ENCODE measurements at regions not wholly inside any gene's neighbourhood (a gene's known extent, or its start where the extent isn't known, plus 50 kb on each side); places are given as distances from the start of the nearest gene placed in this dataset.
"Not testable (repeated sequence)": the region's sequence is repeated elsewhere in the genome, so short reads cannot be mapped to it uniquely, and the experiment has no call there.

DNA sequence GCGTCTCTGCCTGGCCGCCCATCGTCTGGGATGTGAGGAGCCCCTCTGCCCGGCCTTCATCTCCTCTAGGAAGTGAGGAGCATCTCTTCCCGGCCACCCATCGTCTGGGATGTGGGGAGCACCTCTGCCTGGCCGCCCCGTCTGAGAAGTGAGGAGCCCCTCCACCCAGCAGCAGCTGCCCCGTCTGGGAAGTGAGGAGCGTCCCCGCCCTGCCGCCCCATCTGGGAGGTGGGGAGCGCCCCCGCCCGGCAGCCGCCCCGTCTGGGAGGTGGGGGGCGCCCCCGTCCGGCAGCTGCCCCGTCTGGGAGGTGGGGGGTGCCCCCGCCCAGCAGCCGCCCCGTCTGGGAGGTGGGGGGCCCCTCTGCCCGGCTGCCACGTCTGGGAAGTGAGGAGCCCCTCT, 153.7 kb upstream of the MYRIP start:
- DNase-seq (ENCODE audit: low spot score): not testable (repeated sequence)

DNA sequence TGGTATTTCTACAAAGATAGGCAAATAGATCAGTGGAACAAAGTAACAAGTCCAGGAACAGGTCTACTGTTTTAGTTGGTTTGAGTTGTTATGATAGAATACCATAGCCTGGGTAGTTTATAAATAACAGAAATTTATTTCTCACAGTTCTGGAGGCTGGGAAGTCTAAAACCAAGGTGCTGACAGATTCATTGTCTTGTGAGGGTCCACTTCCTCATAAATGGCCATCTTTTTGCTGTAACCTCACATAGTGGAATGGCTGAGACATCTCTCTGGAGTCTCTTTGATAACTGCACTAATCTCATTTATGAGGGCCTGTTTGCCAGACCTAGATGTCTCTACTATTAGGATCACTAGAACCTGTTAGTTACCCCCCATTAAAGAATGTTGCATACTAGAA, 152.3 kb upstream of the MYRIP start:
- no peak for DNase-seq (ENCODE audit: low spot score)

DNA sequence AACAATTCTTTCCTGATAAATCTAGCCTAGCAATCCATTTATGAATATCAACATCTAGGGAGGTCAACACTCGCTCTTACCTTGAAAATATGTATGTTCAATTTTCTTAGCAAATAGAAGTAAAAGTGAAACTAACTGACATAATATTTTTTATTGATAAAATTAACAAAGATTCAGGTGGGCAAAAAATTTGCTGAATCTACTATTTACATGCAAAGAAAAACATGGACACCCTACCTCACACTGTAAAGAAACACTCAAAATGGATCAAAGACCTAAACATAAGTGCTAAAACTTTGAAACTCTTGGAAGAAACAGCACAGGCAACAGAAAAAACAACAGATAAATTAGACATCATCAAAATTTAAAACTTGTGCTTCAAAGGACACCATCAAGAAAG, 151.6 kb upstream of the MYRIP start:
- no peak for DNase-seq (ENCODE audit: low spot score)

DNA sequence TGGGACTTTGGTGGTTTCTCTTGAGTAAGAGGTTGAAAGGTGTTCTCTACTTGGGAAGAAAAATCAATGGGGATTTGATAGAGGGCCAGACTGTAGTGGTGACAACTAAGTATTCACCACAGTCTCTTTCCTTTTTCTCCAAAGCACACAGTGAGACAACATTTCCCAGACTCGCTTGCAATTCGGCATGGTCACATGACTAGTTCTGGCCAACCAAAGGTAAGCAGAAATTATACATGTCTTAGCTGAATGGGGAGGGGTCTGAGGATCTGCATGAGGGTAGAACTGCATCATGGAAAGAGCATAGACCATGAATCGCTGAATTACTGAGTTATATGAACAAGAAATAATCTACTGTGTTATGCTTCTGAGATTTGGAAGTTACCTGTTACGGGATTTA, 144.5 kb upstream of the MYRIP start:
- DNase-seq (ENCODE audit: low spot score): no peak

DNA sequence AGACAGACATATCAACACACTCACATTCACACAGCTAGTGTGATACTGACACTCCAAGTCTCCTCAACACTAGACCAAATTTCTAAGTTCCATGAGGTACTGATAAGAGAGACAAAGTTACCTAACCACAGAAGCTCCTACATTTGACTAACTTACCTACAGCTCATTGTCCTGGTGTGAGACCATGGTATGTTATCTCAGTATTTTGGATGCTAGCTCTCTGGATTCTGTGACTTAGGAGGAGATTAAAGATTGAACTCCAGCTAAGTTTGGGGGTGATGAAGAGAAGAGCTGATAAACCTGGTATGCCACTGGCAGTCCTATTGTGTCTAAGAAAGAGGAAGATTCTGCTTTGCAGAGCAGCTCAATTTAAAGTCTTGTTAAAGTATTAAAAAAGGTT, 144.0 kb upstream of the MYRIP start:
- DNase-seq (ENCODE audit: low spot score): no peak

DNA sequence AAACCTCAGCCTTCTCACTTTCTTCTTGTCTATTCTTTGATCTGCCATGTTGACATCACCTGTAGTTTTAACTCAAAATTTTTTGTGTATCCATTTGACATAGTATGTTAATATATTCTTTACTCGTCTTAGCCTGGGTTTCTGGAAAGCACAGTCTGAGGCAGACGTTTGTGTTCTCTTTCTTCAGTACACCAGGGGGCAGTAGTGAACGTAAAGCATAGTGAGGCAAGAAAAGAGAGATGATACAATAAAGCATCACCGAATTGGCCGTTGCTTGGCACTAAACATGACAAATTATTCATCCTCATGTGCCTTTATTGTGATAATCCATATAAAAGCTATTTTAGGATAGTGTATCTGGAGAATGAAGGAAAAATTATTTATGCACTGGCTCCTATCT, 141.0 kb upstream of the MYRIP start:
- no peak for DNase-seq (ENCODE audit: low spot score)

DNA sequence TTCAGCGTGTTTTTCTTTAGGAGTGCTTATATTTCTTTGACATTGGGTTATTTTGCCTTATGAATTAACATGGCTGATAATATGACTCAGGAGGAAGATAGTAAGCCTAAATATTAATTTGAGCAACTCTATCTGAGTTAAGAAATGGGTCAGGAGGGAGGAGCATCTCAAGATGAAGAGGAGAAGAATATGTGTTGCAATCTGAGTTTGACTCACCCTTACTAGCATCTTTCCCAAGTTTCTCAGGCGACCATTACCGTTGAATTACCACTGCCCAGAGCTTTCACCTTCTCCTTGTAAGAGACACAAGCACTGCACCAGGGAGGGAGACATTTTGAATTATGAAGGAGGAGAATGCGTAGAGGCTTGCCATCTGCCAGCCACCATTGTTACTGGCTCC, 138.3 kb upstream of the MYRIP start:
- DNase-seq (ENCODE audit: low spot score): no peak

DNA sequence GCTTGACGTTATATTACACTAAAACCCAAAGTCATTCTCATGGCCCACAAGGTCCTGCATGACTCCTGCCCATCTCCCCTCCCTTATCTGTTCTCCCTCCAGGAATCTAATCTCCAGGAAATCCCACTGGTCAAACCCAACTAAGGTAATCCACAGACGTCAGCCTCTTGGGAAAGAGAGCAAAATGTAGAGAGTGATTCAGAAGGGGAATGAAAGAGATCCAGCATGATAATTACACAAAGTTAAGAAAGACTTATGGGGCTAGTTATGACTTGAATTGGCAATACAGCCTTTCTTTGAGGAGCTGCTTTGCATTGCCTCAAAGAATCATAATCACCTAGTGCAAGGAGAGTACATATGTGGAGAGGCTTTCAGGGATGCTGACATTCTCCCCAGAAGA, 137.8 kb upstream of the MYRIP start:
- no peak for DNase-seq (ENCODE audit: low spot score)

DNA sequence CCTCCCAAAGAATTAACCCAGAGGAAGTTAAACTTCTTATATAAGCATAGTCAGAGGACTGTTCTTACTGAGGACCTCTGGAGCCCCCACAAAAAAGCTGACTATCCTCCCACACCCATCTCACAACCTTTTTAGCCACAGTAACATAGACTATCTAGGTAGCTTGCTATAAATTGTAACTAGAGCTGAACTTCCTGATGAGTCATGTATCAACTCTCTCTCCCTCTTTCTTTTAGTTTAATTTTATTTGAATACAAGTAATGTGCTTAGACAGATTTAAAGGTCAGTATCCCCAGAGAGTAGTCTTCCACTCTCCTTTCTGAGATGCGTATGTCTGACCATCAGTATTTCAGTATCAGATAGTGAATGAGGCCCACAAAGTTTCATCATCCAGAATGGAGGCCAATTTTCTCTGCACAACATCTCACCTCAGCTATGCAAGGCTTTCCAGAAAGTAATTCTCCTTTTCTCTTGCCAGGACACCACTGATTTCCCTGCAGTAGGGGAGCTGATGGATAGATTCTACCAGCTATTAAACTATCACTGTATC, 104.0 kb upstream of the MYRIP start:
- DNase-seq (ENCODE audit: low spot score): no peak

DNA sequence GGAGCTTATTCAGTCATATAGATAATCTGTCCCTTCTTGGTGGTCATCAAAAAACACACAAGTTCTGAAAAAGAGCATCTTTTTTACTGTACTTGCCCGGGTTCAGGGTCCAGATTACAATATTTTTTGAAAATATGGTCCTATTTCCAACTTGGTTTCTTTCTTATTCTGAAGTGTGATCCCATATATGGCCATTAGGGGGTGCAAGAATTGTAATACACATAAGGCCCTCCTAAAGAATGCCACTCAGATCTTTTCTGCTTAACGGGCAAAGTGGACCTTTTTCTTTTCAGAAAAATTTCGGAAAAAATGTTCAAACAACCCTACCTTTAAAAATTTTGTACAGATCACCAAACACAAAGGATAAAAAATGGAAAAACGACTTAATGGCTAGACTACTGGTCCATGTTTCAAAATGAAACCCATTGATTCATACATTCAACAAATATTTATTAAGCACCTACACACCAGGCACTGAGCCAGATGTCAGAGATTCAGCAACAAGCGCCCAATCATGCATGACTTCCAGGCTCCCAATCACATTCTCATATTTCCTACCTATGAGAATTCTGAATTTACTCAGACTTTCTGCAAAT, 102.0 kb upstream of the MYRIP start:
- peak; percentile 18 for DNase-seq (ENCODE audit: low spot score)

DNA sequence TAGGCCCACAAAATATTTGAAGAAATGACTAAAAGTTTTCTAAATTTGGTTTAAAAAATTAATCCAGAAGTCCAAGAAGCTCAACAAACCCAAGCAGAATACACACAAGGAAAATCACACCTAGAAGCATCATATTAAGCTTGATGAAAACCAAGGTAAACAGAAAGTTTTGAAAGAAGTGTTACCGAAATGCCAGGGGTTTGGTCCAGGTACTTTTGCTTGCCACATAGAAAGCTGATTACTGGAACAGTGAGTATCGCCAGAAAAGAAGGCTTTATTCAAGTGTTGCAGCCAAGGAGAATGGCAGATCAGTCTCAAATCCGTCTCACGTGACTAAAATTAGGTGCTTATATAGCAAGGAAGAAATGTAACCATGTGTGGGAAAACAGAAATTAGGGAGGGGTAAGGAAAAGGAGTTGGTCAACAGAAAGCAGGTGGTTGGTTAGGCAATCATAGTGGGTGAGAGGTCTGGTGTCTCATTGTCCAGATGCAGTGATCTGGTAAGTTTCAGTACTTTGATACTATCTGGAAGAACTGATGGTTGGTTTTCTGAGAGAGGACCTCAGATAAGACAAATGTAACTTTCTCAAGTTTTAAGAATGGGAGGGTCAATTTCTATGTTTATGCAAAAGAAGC, 96.9 kb upstream of the MYRIP start:
- no peak for DNase-seq (ENCODE audit: low spot score)

DNA sequence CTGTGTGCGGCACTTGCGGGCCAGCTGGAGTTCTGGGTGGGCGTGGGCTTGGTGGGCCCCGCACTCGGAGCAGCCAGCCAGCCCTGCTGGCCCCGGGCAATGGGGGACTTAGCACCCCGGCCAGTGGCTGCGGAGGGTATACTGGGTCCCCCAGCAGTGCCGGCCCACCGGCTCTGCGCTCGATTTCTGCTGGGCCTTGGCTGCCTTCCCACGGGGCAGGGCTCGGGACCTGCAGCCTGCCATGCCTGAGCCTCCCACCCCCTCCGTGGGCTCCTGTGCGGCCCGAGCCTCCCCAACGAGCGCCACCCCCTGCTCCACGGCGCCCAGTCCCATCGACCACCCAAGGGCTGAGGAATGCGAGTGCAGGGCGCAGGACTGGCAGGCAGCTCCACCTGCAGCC, 96.1 kb upstream of the MYRIP start:
- not testable (repeated sequence) for DNase-seq (ENCODE audit: low spot score)

DNA sequence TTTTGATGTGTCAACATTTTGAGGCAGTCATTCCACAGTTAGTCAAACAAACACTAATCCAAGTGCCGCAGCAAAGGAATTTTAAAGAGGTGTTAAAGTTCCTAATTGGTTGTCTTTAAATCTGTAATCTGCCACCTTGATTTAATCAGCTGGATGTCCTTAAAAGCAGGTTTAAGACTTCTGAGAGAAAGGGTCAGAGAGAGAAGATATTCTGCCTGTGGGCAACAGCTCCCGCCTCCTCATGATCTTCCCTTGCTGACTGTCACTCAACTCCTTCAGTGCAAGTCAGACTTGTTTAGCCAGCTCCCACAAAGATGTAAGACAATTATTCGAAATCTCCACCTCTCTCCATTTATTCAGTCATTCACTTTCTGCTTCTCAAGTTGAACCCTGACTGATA, 92.6 kb upstream of the MYRIP start:
- no peak for DNase-seq (ENCODE audit: low spot score)

DNA sequence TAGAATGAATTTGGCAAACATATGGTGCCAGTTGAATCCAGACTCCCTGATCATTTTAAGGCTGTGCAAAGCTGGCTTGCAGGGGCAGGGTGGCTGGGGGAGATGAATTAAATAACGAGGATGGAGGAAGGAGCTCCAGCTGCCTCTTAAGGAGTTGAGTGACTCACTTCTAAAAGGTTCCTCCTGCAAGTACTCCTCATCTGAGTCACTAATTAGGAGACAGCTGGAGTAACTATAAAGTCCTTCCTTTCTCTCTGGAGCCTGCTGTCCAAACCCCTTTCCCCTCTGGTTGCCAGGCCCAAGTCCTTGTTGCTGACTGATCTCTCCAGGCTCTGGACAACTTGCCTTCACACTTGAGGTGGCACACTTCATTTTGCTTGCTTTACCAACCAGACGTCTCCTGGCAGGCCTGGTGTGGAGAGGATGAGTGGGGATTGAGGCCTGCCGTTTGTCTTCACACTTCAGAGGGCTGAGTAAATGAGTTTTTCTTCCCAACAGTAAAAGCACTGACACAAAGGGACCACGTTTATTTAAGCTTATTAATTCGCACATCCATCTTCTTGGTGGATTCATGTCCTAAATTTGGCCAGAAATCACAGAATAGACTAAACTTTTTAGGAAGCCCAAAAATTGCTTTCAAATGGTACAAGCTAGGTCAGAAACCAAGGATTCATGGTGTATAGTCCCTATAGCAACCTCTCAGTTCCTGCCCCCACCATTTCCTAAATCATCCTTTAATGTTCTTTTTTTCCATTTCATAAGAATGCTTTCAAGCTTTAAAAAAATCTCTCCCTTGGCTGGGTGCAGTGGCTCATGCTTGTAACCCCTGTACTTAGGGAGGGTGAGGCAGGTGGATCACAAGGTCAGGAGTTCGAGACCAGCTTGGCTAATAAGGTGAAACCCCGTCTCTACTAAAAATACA, 90.5 kb upstream of the MYRIP start:
- no peak for DNase-seq (ENCODE audit: low spot score)

DNA sequence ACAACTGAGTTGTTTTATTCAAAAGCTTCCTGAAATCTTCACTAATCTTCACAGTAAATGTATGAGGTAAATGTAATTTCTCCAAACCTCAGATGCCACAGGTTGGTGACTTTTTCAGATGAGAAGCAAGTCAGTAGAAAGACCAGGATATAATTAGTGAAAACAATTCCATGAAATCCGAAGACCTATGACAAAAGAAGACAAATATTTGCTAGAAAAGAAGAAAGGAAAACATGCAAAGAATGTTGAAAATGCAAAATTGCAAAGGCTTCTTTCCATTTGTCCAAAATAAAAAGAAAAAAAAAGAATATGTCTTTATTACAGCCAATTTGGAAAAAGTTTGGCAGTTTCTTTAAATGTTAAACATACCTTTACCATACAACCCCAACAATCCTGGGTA, 88.3 kb upstream of the MYRIP start:
- DNase-seq (ENCODE audit: low spot score): no peak

DNA sequence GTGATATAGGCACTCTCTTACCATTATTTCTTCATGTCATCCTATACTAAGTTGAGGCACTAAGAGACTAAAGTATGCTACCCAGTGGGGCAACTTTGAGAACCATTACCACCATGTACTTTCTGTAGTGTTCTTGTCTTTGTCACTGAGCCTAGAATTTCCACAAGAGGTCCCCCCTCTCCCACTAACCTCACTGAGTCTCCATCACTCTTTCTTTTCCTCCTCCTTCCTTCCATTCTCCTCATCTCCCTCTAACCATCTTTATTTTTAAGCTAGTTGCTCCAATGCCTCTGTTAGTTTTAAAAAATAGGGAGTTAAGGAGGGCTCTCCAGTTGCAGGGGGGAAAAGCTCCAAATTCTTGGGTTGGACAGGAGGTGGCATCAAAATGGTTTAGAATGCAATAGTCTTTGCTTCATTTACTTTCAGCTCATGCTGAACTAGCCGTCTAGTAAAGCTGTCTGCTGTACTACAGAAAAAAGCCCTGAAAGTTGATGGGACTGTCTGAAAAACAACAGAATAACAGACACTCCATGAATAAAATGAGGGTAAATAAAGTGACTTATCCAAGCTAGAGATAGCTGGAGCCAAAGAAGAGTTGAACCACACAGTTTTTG, 85.1 kb upstream of the MYRIP start:
- DNase-seq (ENCODE audit: low spot score): no peak

DNA sequence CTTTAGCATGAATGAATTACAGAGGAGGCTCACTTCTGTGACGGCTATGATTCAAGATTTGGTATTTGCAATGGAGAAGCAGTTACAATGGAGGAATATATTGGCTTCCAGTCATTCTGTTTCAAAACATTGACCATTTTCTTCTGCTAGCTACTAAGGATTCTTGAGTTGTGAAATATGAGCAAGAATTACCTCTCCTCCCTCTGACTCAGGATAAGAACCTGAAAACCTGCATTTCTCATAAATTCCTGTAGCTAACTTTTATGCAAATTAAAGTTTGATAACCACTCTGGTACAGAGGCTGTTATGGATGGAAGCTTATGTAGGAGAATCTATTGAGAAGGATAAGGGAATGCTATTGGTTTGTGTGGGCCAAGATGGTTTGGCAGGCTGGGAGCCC, 84.1 kb upstream of the MYRIP start:
- no peak for DNase-seq (ENCODE audit: low spot score)

DNA sequence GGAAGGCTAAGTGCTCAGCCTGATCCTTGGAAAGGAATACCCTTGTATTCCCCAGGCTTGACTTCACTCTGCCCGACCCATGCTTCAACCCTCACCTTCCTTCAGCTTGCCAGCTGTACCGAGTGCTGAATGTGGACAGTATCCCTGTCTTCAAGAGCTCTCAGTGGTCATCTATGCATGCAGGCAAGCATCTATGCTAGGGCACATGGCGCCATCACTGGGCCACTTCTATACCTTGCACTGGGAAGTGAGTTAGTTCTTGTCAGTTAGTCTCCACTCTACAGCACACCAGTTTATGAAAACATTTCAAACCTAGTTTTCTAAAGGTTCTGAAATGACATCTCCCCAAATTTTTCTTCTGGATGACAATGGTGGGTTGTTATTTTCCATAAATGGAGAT, 82.0 kb upstream of the MYRIP start:
- DNase-seq (ENCODE audit: low spot score): no peak

DNA sequence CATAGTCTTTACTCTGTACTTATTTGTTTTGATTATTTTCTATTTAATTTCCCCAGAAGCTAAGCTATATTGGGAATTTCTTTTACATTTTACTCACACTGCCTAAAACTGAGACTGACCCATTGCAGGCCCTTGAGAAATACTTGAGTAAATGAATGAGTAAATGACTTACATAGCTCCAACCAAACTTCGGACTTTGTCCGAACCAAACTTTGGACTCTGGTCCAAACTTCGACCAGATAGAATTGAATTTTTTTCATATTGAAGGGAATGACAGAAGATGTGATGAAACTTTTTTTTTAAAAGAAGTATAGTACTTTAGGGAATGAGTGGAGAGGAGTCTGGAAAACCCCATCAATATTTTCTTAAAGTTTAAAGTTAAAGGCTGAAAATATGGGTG, 75.6 kb upstream of the MYRIP start:
- no peak for DNase-seq (ENCODE audit: low spot score)

DNA sequence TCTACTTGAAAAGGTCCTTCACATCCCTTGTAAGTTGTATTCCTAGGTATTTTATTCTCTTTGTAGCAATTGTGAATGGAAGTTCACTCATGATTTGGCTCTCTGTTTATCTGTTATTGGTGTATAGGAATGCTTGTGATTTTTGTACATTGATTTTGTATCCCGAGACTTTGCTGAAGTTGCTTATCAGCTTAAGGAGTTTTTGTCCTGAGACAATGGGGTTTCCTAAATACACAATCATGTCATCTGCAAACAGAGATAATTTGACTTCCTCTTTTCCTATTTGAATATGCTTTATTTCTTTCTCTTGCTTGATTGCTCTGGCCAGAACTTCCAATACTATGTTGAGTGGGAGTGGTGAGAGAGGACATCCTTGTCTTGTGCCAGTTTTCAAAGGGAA, 69.8 kb upstream of the MYRIP start:
- DNase-seq (ENCODE audit: low spot score): not testable (repeated sequence)

DNA sequence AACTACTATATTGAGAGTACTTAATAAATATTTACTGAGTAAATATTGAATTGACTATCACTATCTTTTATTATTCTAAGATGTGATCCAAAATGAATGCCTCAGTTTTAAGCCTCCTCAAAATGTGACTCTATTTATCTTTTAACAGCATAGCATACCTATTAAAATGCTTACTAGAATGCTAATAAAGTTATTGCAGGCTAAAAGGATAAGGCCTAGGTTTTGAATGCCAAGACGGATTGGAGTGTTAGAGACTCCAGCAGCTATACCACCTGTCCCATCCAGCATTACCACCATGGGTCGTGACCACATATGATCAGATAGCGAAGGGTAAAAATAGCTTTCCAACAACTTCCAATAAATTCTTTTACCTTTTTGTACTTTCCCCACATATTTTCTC, 64.7 kb upstream of the MYRIP start:
- DNase-seq (ENCODE audit: low spot score): no peak

DNA sequence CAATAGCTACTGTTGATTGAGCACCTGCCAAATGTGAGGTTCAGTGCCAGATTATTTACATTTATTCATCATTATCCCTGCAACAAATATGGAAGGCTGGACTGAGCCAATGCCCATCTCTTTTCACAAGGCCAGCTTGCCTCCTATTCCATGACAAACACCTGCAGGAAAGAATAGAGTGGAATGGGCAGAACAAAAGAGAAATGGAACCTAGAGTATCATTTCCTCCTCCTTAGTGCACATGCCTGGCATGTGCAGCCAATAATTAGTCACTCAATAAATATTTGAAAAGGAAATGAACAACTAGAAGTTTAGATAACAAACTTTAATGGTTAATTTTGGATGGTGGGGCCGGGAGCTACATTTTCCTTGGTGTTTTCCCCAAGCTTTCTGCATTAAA, 61.4 kb upstream of the MYRIP start:
- DNase-seq (ENCODE audit: low spot score): no peak

DNA sequence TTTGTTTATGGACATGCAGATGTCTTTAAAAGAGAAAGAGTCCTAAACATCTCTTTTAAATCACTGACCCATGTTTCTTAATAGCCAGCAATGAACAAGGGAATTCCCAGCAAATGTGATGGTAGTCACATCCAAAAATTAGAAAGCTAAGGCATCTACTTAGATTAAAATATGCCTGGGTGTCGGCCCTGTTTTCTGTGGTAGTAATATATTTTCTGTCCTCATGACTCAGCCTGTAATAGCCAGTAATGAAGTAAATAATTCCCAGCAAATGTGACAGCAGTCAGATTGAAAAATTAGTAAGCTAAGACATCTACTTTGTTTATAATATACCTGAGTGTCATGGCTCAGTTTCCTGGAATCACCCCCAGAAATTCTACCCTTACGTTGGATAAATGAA, 60.6 kb upstream of the MYRIP start:
- no peak for DNase-seq (ENCODE audit: low spot score)

Data from CD4-positive, alpha-beta T cell treated with Interleukin-15 for 4 hours (primary cell).